GM12891 (cell line): ENCODE measurements at regions not wholly inside any gene's neighbourhood (a gene's known extent, or its start where the extent isn't known, plus 50 kb on each side); places are given as distances from the start of the nearest gene placed in this dataset.

Experiments used
- DNase-seq: peaks from one replicate; pipeline ENCODE4 v3.0.0; 2011; ENCODE audit warnings: low spot score; ENCODE audit not compliant: insufficient read length
- FAIRE-seq: peaks from 2 replicates; lab custom pipeline; 2011; peaks lifted over from hg19 to GRCh38; lab: Jason Lieb, UNC
- PAX5 ChIP-seq: IDR thresholded peaks from 2 replicates; pipeline ENCODE4 v1.6.1; 2011; ENCODE audit warnings: low read length, moderate library complexity, mild to moderate bottlenecking; ENCODE audit not compliant: insufficient read depth, severe bottlenecking
- POLR2A ChIP-seq: IDR thresholded peaks from 2 replicates; pipeline ENCODE4 v1.6.1; 2011; ENCODE audit warnings: low read depth, low read length, control low read depth
- POLR2AphosphoS5 ChIP-seq: IDR thresholded peaks from 2 replicates; pipeline ENCODE4 v1.6.1; 2011; ENCODE audit warnings: low read depth, low read length, control low read depth
- POU2F2 ChIP-seq: IDR thresholded peaks from 2 replicates; pipeline ENCODE4 v1.6.1; 2011; ENCODE audit warnings: low read depth, mild to moderate bottlenecking, control low read depth, low read length, moderate library complexity
- SPI1 ChIP-seq: IDR thresholded peaks from 2 replicates; pipeline ENCODE4 v1.6.1; 2011; ENCODE audit warnings: low read depth, low read length, control low read depth
- TAF1 ChIP-seq: IDR thresholded peaks from 2 replicates; pipeline ENCODE4 v1.6.1; 2011; ENCODE audit warnings: low read depth, low read length, control low read depth

- no peak for TF ChIP-seq POLR2AphosphoS5
- TF ChIP-seq PAX5, result no peak
- TF ChIP-seq TAF1, result no peak
- no peak for TF ChIP-seq SPI1
- TF ChIP-seq POU2F2, result no peak
- TF ChIP-seq POLR2A, result no peak
- no peak for FAIRE-seq
- no peak for DNase-seq
Measured at GRCh38 chr6:14787677-14788076, 458.2 kb upstream of the JARID2 start.

DNA sequence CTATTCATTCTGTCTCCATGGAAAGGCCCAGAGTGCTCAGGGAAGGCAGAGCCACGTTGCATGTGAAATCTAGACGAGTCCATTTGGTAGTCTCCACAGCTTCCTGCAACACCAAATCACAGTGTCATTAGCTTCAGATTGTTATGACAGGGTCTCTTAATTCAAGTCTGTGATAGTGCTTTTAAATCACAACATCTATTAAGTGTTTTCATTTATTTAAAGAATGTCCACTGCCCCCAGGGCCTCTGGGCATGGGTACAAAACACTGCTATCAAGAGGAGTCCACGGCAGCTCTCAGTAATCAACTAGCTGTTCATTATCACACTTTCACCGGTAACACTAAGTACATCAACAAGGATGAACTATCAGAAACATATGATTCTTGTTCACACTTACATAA, 455.9 kb upstream of the JARID2 start:
- FAIRE-seq (no peak), DNase-seq (no peak)
- TF ChIP-seq POLR2A (no peak), TAF1 (no peak), PAX5 (no peak)

- TF ChIP-seq SPI1, result no peak
- no peak for TF ChIP-seq PAX5
- no peak for TF ChIP-seq POLR2A
- no peak for TF ChIP-seq POLR2AphosphoS5
- no peak for TF ChIP-seq POU2F2
- no peak for TF ChIP-seq TAF1
- FAIRE-seq, result no peak
- DNase-seq, result no peak
Measured at GRCh38 chr6:14790976-14791375, 454.9 kb upstream of the JARID2 start.

GRCh38 chr6:14791526-14791925, 454.3 kb upstream of the JARID2 start:
- DNase-seq (no peak), FAIRE-seq (no peak)
- TF ChIP-seq PAX5 (no peak), TAF1 (no peak), POLR2AphosphoS5 (no peak), SPI1 (no peak), POU2F2 (no peak), POLR2A (no peak)

- no peak for TF ChIP-seq SPI1
- no peak for TF ChIP-seq TAF1
- TF ChIP-seq POLR2AphosphoS5, result no peak
- no peak for TF ChIP-seq POU2F2
- TF ChIP-seq PAX5, result no peak
- no peak for TF ChIP-seq POLR2A
- no peak for DNase-seq
- peak; percentile 26 for FAIRE-seq
Measured at GRCh38 chr6:14792118-14792955, 453.5 kb upstream of the JARID2 start.

DNA sequence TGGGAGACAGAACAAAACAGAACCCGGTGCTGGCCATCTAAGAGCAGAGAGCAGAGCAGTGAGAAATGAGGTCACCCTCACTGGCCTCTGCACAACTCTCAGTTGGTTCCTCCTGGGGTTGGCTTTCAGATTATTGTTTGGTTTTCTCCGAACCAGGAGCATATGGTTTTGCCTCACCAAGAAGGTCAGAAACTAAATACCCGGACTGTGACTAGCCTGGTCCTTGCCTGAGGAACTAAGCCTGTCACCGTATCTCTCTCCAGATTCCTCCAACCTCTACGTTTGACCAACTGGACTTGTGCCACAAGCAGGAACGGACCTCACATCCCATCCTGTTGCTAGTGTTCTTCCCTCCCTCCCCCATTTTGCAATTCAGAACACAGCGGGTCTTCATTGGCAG, 450.4 kb upstream of the JARID2 start:
- no peak for FAIRE-seq
- no peak for DNase-seq
- TF ChIP-seq SPI1 (no peak), POLR2A (no peak), POU2F2 (no peak), PAX5 (no peak), TAF1 (no peak), POLR2AphosphoS5 (no peak)

- DNase-seq (no peak), FAIRE-seq (no peak)
- TF ChIP-seq POLR2A, result no peak
- TF ChIP-seq POU2F2, result no peak
Measured at GRCh38 chr6:14796974-14797762, 448.7 kb upstream of the JARID2 start.

DNA sequence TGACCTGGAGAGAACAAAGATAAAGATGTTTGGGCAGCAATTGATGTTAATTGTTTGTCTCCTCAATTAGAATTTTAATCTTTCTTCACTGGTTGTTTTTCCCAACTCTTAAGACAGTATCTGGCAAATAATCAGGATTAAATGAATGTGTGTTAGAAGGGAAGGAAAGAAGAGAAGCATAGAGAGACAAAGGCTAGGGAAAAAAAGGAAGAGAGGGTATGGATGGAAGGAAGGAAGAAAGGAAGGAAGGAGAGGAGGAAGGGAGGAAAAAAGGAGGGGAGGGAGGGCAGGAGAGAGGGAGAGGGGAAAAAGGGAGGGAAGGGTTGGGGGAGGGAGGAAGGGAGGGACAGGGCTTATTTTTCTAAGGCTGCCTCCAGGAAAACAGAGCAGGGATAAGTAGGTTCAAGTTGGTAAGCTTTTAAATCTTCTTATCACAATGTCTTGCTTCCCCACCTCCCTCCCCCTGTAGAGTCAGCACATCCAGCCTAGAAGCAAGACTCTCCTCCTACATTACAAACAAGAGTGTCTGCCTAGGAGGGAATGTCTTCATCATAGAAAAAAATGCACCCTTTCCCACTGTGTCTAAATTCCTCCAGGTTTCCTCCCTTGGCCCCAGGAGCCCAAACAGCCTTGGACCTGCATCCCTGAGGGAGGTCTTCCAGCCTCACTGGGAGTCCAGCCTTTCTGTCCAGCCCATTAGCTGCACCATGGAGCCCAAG, 447.8 kb upstream of the JARID2 start:
- DNase-seq (no peak), FAIRE-seq (no peak)
- TF ChIP-seq POU2F2, result no peak
- no peak for TF ChIP-seq SPI1
- no peak for TF ChIP-seq TAF1
- TF ChIP-seq POLR2A, result no peak
- TF ChIP-seq PAX5, result no peak
- no peak for TF ChIP-seq POLR2AphosphoS5

GRCh38 chr6:14798594-14798982, 447.3 kb upstream of the JARID2 start:
- TF ChIP-seq TAF1, result no peak
- no peak for TF ChIP-seq POU2F2
- TF ChIP-seq POLR2AphosphoS5, result no peak
- no peak for TF ChIP-seq SPI1
- no peak for TF ChIP-seq POLR2A
- no peak for TF ChIP-seq PAX5
- no peak for DNase-seq
- no peak for FAIRE-seq
